Middle frontal gyrus (tissue), 1 donor: ENCODE measurements at regions not wholly inside any gene's neighbourhood (a gene's known extent, or its start where the extent isn't known, plus 50 kb on each side); places are given as distances from the start of the nearest gene placed in this dataset.
"Not testable (repeated sequence)": the region's sequence is repeated elsewhere in the genome, so short reads cannot be mapped to it uniquely, and the experiment has no call there.

ENCODE experiments used
- DNase-seq: peaks from one replicate; pipeline ENCODE4 v3.0.0-alpha.2; 2015; ENCODE audit warnings: low spot score; ENCODE audit errors: extremely low spot score

GRCh38 chr21:28310171-28310685 is 682.4 kb downstream of the LTN1 start:
- no peak for DNase-seq

GRCh38 chr21:28309596-28309995 is 683.1 kb downstream of the LTN1 start:
- DNase-seq, result no peak

GRCh38 chr21:28308516-28308915 is 684.2 kb downstream of the LTN1 start:
- DNase-seq, result no peak

- DNase-seq, result no peak
Observed at GRCh38 chr21:28299946-28300345, 692.7 kb downstream of the LTN1 start.

GRCh38 chr21:28298251-28298672 is 694.4 kb downstream of the LTN1 start:
- no peak for DNase-seq

- no peak for DNase-seq
Observed at GRCh38 chr21:28294051-28294450, 698.6 kb downstream of the LTN1 start.

GRCh38 chr21:28283641-28284490 is 708.8 kb downstream of the LTN1 start:
- no peak for DNase-seq

- DNase-seq, result no peak
Observed at GRCh38 chr21:28282833-28283232, 709.8 kb downstream of the LTN1 start.

GRCh38 chr21:28281357-28281756 is 711.3 kb downstream of the LTN1 start:
- DNase-seq, result not testable (repeated sequence)

- no peak for DNase-seq
Observed at GRCh38 chr21:28280611-28281010, 712.1 kb downstream of the LTN1 start.

GRCh38 chr21:28277324-28277723 is 715.4 kb downstream of the LTN1 start:
- DNase-seq, result no peak

- DNase-seq, result no peak
Observed at GRCh38 chr21:28272272-28272992, 720.2 kb downstream of the LTN1 start.

- DNase-seq, result no peak
Observed at GRCh38 chr21:28269173-28269572, 723.5 kb downstream of the LTN1 start.

GRCh38 chr21:28268685-28269084 is 724.0 kb downstream of the LTN1 start:
- DNase-seq, result no peak

GRCh38 chr21:28267449-28267848 is 725.2 kb downstream of the LTN1 start:
- no peak for DNase-seq

GRCh38 chr21:28266061-28266460 is 726.6 kb downstream of the LTN1 start:
- no peak for DNase-seq

GRCh38 chr21:28263974-28264373 is 728.7 kb downstream of the LTN1 start:
- DNase-seq, result no peak

GRCh38 chr21:28261298-28261697 is 731.4 kb downstream of the LTN1 start:
- no peak for DNase-seq

GRCh38 chr21:28257276-28257675 is 735.4 kb downstream of the LTN1 start:
- no peak for DNase-seq

- no peak for DNase-seq
Observed at GRCh38 chr21:28256837-28257236, 735.8 kb downstream of the LTN1 start.

GRCh38 chr21:28256420-28256831 is 736.3 kb downstream of the LTN1 start:
- no peak for DNase-seq

GRCh38 chr21:28253961-28254360 is 738.7 kb downstream of the LTN1 start:
- no peak for DNase-seq
